ENCODE measurements at regions not wholly inside any gene's neighbourhood (a gene's known extent, or its start where the extent isn't known, plus 50 kb on each side); places are given as distances from the start of the nearest gene placed in this dataset.

- TF ChIP-seq CTCF (IDR thresholded peaks at IDR 0.05) (no peak), EP300 (IDR thresholded peaks at IDR 0.05) (no peak)
These were observed 81.9 kb downstream of the RAMP3 start for GRCh38 chr7:45239486-45239885.

Data from suprapubic skin (tissue), 3 donors.